ENCODE measurements at regions not wholly inside any gene's neighbourhood (a gene's known extent, or its start where the extent isn't known, plus 50 kb on each side); places are given as distances from the start of the nearest gene placed in this dataset.

DNA sequence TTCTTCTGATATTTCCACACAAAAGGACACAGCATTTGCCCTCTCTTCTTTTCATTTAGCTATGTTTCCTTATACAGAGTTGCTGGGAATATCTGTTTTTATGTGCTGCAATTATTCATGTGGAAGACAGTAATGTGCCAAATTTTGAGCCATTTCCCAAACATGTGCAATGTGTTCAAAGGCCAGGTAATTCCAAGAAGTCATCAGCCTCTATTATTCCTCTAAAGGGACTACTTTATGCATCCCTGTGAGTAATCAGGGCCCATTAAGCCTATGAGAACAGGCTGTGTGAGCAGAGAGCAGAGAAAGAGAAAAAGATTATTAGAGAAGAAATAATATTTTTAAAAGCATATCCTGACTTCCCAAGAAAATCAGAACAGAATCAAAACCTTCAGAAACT, 107.6 kb upstream of the OSR1 start:
- no peak for TF ChIP-seq POLR2A (IDR thresholded peaks at IDR 0.05)
- TF ChIP-seq, protein P1, sequence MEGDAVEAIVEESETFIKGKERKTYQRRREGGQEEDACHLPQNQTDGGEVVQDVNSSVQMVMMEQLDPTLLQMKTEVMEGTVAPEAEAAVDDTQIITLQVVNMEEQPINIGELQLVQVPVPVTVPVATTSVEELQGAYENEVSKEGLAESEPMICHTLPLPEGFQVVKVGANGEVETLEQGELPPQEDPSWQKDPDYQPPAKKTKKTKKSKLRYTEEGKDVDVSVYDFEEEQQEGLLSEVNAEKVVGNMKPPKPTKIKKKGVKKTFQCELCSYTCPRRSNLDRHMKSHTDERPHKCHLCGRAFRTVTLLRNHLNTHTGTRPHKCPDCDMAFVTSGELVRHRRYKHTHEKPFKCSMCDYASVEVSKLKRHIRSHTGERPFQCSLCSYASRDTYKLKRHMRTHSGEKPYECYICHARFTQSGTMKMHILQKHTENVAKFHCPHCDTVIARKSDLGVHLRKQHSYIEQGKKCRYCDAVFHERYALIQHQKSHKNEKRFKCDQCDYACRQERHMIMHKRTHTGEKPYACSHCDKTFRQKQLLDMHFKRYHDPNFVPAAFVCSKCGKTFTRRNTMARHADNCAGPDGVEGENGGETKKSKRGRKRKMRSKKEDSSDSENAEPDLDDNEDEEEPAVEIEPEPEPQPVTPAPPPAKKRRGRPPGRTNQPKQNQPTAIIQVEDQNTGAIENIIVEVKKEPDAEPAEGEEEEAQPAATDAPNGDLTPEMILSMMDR (IDR thresholded peaks at IDR 0.05) = no peak

Measured in right lobe of liver (tissue), 4 donors.